ENCODE measurements at regions not wholly inside any gene's neighbourhood (a gene's known extent, or its start where the extent isn't known, plus 50 kb on each side); places are given as distances from the start of the nearest gene placed in this dataset.

DNA sequence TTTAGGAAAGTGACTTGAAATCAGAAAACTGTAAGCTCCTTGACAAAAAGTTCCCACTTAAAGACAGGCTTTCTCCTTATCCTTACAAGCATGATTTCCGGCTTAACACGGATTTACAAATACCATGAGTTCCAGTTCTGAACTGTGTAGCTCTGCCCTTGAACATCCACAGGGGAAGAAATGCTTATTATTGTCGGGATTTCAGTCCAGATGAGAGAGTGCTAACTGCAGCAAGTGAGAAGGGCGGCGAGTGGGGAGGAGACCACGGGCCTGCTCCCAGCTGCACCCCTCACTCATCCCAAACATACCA, 73.1 kb downstream of the LRRC30 start:
- Histone ChIP-seq H3K36me3 (ENCODE audit: insufficient read depth, low read length) (no peaks in the 10 kb centered on the region), H3K9me3 (ENCODE audit: control insufficient read depth in 1 of 2, insufficient read depth in 1 of 2, low read length in 2 of 2) (peaks cover 11 to 28% of the 10 kb centered on the region in 2 experiments), H3K27me3 (ENCODE audit: control insufficient read depth in 1 of 2, insufficient read depth in 2 of 2, low read length in 2 of 2) (no peaks in the 10 kb centered on the region), H3K27ac (ENCODE audit: low read depth in 1 of 2, low read length in 2 of 2) (no peak overlapping the region), H3K4me1 (ENCODE audit: insufficient read depth, low read length) (no peaks in the 10 kb centered on the region), H3K4me3 (ENCODE audit: low read length) (no peak overlapping the region)
- H3K4me3 Mint-ChIP-seq, result no peak overlapping the region
- DNase-seq (no peak), ATAC-seq (ENCODE audit: poor library complexity) (no peak)
- no peaks in the 10 kb centered on the region for H3K36me3 Mint-ChIP-seq (ENCODE audit: low read depth)
- no peak overlapping the region for H3K27ac Mint-ChIP-seq
- peaks cover 2% of the 10 kb centered on the region for H3K9me3 Mint-ChIP-seq
- ChIA-PET CTCF (interaction anchor here (0.7 kb wide), 1 partner anchor 299 kb away, joined by 3 read pairs; no protein-coding TSS in a partner anchor), POLR2A (no interaction called here)
- TF ChIP-seq, protein P1, sequence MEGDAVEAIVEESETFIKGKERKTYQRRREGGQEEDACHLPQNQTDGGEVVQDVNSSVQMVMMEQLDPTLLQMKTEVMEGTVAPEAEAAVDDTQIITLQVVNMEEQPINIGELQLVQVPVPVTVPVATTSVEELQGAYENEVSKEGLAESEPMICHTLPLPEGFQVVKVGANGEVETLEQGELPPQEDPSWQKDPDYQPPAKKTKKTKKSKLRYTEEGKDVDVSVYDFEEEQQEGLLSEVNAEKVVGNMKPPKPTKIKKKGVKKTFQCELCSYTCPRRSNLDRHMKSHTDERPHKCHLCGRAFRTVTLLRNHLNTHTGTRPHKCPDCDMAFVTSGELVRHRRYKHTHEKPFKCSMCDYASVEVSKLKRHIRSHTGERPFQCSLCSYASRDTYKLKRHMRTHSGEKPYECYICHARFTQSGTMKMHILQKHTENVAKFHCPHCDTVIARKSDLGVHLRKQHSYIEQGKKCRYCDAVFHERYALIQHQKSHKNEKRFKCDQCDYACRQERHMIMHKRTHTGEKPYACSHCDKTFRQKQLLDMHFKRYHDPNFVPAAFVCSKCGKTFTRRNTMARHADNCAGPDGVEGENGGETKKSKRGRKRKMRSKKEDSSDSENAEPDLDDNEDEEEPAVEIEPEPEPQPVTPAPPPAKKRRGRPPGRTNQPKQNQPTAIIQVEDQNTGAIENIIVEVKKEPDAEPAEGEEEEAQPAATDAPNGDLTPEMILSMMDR (IDR thresholded peaks at IDR 0.05), result no peak
- no peaks in the 10 kb centered on the region for H3K4me1 Mint-ChIP-seq (ENCODE audit: low read depth)
- intact Hi-C loops (cut with DNase I, micrococcal nuclease), result no loop called here
- no peaks in the 10 kb centered on the region for H3K27me3 Mint-ChIP-seq

DNA sequence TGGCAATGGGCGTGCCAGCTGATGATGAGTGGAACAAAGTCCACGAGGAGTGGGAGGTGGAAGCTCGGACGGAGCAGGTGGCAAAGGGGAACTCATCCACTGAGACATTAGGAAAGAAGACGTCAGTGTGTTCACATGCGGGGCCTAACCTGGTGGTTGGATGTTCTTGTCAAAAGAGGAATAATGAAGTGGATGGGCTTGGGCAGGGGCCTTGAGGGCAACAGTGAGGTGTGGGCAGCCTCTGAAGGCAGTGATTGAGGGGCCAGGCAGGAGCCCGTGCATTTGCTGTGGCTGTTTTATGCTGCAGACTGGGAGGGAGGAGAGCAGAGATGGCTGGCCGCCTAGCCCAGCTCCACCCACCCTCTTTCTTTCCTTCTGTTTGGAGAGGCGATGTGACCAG, 74.5 kb downstream of the LRRC30 start:
- no peak overlapping the region for H3K27ac ChIP-seq (ENCODE audit: low read depth in 1 of 2, low read length in 2 of 2)
- no peak for DNase-seq
- H3K4me1 ChIP-seq (ENCODE audit: insufficient read depth, low read length), result no peaks in the 10 kb centered on the region
- intact Hi-C loops (cut with DNase I, micrococcal nuclease), result no loop called here
- ChIA-PET CTCF (no interaction called here), POLR2A (no interaction called here)
- H3K27ac Mint-ChIP-seq, result no peak overlapping the region
- H3K9me3 Mint-ChIP-seq, result no peaks in the 10 kb centered on the region
- no peaks in the 10 kb centered on the region for H3K4me1 Mint-ChIP-seq (ENCODE audit: low read depth)
- H3K27me3 ChIP-seq (ENCODE audit: control insufficient read depth in 1 of 2, insufficient read depth in 2 of 2, low read length in 2 of 2), result no peaks in the 10 kb centered on the region
- no peaks in the 10 kb centered on the region for H3K36me3 Mint-ChIP-seq (ENCODE audit: low read depth)
- H3K4me3 ChIP-seq (ENCODE audit: low read length), result no peak overlapping the region
- H3K27me3 Mint-ChIP-seq, result no peaks in the 10 kb centered on the region
- ATAC-seq (ENCODE audit: poor library complexity), result no peak
- no peak overlapping the region for H3K4me3 Mint-ChIP-seq
- TF ChIP-seq, protein P1 (IDR thresholded peaks at IDR 0.05), result no peak
- H3K9me3 ChIP-seq (ENCODE audit: control insufficient read depth in 1 of 2, insufficient read depth in 1 of 2, low read length in 2 of 2), result peaks cover 8 to 26% of the 10 kb centered on the region in 2 experiments
- no peaks in the 10 kb centered on the region for H3K36me3 ChIP-seq (ENCODE audit: insufficient read depth, low read length)

DNA sequence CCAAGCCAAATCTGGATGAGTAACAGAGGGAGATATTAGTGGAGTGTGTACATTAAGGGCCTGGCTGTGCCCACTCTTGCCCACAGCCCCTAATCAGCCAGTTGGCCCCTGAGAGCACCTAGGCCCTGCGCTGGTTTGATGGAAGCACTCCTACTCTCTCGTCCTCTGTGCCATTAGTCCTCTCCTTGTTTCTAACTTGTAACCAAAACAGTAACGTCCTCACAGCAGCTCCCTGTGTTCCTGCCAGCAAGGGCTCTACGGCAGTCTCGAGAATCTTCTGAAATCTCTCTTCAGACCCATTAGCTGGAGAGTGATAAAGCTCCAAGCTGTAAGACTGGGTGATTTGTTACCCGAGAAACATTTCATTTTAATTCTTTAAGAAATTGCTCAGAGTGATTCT, 76.1 kb downstream of the LRRC30 start:
- Histone ChIP-seq H3K4me3 (ENCODE audit: low read length) (no peak overlapping the region), H3K27me3 (ENCODE audit: control insufficient read depth in 1 of 2, insufficient read depth in 2 of 2, low read length in 2 of 2) (no peaks in the 10 kb centered on the region), H3K9me3 (ENCODE audit: control insufficient read depth in 1 of 2, insufficient read depth in 1 of 2, low read length in 2 of 2) (peaks cover 4 to 19% of the 10 kb centered on the region in 2 experiments), H3K36me3 (ENCODE audit: insufficient read depth, low read length) (no peaks in the 10 kb centered on the region), H3K4me1 (ENCODE audit: insufficient read depth, low read length) (no peaks in the 10 kb centered on the region), H3K27ac (ENCODE audit: low read depth in 1 of 2, low read length in 2 of 2) (no peak overlapping the region)
- no peaks in the 10 kb centered on the region for H3K9me3 Mint-ChIP-seq
- intact Hi-C loops (cut with DNase I, micrococcal nuclease), result no loop called here
- ATAC-seq (ENCODE audit: poor library complexity) (no peak), DNase-seq (no peak)
- no peaks in the 10 kb centered on the region for H3K27me3 Mint-ChIP-seq
- POLR2A ChIA-PET, result no interaction called here
- H3K4me1 Mint-ChIP-seq (ENCODE audit: low read depth), result no peaks in the 10 kb centered on the region
- H3K4me3 Mint-ChIP-seq, result no peak overlapping the region
- H3K27ac Mint-ChIP-seq, result no peak overlapping the region
- TF ChIP-seq, protein P1 (IDR thresholded peaks at IDR 0.05), result no peak
- no peaks in the 10 kb centered on the region for H3K36me3 Mint-ChIP-seq (ENCODE audit: low read depth)
- CTCF ChIA-PET, result no interaction called here

Measured in CD4-positive, alpha-beta T cell (primary cell).